HG03432 (cell line): ENCODE measurements at regions not wholly inside any gene's neighbourhood (a gene's known extent, or its start where the extent isn't known, plus 50 kb on each side); places are given as distances from the start of the nearest gene placed in this dataset.

Experiments used
- ATAC-seq: cut with Tn5 transposase; IDR thresholded peaks from one replicate; pipeline ENCODE4 v1.9.1; 2021; ENCODE audit warnings: mild to moderate bottlenecking, moderate library complexity; ENCODE audit not compliant: unreplicated experiment

GRCh38 chr1:101098327-101098726, 72.7 kb upstream of the DPH5 start:
- ATAC-seq, result no peak

- no peak for ATAC-seq
Observed at GRCh38 chr1:101089613-101090338, 64.2 kb upstream of the DPH5 start.

- no peak for ATAC-seq
Observed at GRCh38 chr1:101088431-101088830, 62.8 kb upstream of the DPH5 start.

GRCh38 chr1:101086783-101087182, 61.2 kb upstream of the DPH5 start:
- ATAC-seq, result no peak

- ATAC-seq, result peak; percentile 91
Observed at GRCh38 chr1:101081496-101082488, 56.2 kb upstream of the DPH5 start.

GRCh38 chr1:101080859-101081258, 55.3 kb upstream of the DPH5 start:
- ATAC-seq, result no peak

GRCh38 chr1:101079341-101079740, 53.8 kb upstream of the DPH5 start:
- no peak for ATAC-seq

- no peak for ATAC-seq
Observed at GRCh38 chr1:101077849-101078248, 52.3 kb upstream of the DPH5 start.

- ATAC-seq, result no peak
Observed at GRCh38 chr1:101075926-101076325, 50.3 kb upstream of the DPH5 start.
